Lower leg skin (tissue), 4 donors: ENCODE measurements at regions not wholly inside any gene's neighbourhood (a gene's known extent, or its start where the extent isn't known, plus 50 kb on each side); places are given as distances from the start of the nearest gene placed in this dataset.

Experiments
- DNase-seq, 2 donors: peaks; one replicate each; pipeline ENCODE4 v3.0.0-alpha.2; 2019; ENCODE audit warnings: low spot score in 2 of 2
- H3K4me3 ChIP-seq: fragments of 200-600 bp; sonication (generic); 2 replicates; pipeline ENCODE4 v1.5.1; 2017; ENCODE audit warnings: mild to moderate bottlenecking, low read depth; ENCODE audit not compliant: poor library complexity, severe bottlenecking
- CTCF ChIP-seq, 3 donors: fragments of 450-650 bp; IDR thresholded peaks; one replicate each; pipeline ENCODE4 v1.5.1; 2016; ENCODE audit warnings: antibody characterized with exemption in 3 of 3, mild to moderate bottlenecking in 3 of 3, moderate library complexity in 2 of 3
- POLR2A ChIP-seq, 2 donors: fragments of 450-650 bp; IDR thresholded peaks; one replicate each; pipeline ENCODE4 v1.6.1; 2016 to 2017; ENCODE audit warnings: antibody characterized with exemption in 2 of 2, mild to moderate bottlenecking in 1 of 2, moderate library complexity in 1 of 2
- WGBS, 2 donors: methylation state at CpG; one replicate each; pipeline ENCODE4 v1.1.5; 2018; 5-methylcytosine and 5-hydroxymethylcytosine counted together
- intact Hi-C: fragments of 100-400 bp; cut with DNase I; formaldehyde crosslinking; loops from one replicate; pipeline ENCODE4 v1.15.0; 2023; ENCODE audit warnings: low total_unique reads

DNA sequence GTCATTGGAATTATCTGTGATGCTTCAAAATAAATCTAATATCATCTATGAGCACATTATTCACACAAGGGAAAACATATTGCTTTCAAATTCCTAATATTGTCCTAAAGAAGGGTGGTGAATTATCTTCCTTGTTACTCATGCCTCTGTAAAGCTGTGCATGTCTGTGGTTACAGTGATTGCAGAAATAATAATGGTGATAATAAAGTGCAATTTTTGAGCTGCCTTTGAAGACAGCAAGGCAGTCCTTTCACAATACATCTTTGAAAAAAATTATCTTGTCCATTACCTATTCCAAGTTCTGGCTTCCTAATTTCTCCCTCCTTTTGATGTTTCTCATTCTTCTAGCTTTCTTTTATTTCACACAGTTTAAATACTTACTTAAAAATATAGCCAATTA, 442.1 kb upstream of the EYS start:
- no peak overlapping the region for H3K4me3 ChIP-seq
- TF ChIP-seq CTCF (IDR thresholded peaks at IDR 0.05) (no peak), POLR2A (IDR thresholded peaks at IDR 0.05) (no peak)
- intact Hi-C loops, result no loop called here
- DNase-seq, result no peak

DNA sequence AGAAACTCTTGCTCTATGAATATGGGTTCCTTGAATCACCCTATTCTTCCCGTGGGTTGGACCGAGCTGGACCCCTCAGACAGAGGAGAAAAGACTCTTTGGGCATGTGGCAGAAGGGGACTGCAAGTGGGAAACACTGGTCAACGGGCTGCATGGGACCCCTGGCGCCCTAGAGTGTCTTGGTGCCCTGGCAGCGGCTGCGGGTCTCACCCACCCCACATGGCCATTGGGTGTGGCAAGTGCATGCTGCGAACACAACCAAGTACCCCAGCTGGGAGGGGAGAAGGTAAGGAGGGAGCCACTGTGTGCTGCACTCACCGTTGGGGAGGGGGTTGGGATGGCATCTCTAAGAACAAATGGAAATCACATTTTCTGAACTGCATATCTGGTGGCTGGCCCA, 438.8 kb upstream of the EYS start:
- no peak for TF ChIP-seq POLR2A (IDR thresholded peaks at IDR 0.05)
- no peak for TF ChIP-seq CTCF (IDR thresholded peaks at IDR 0.05)
- DNase-seq, result no peak
- WGBS, 2 donors, result 90% methylated on average over 8 of the region's 8 CpGs
- intact Hi-C loops, result no loop called here
- no peak overlapping the region for H3K4me3 ChIP-seq

DNA sequence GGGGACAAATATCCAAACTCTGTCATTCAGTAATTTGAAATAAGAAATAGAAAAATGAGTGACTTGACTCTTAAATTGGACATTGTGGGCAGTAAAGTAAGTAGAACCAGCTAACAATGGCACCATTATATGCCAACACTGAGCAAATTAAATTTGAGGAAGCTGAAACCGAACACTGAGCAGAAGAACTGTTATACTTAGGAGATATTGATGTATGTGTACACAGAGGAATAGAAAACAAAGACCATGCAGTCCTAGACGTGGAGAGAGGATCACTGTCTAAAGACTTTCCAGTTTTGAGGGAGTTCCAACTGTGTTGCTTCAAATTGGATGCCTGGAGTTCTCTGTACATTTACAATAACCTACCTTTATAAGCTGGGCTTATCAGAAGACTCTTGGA, 427.0 kb upstream of the EYS start:
- TF ChIP-seq POLR2A (IDR thresholded peaks at IDR 0.05) (no peak), CTCF (IDR thresholded peaks at IDR 0.05) (no peak)
- no peak for DNase-seq
- no peak overlapping the region for H3K4me3 ChIP-seq
- 69 to 82% methylated on average over 2 of the region's 2 CpGs for WGBS, 2 donors
- intact Hi-C loops, result no loop called here

DNA sequence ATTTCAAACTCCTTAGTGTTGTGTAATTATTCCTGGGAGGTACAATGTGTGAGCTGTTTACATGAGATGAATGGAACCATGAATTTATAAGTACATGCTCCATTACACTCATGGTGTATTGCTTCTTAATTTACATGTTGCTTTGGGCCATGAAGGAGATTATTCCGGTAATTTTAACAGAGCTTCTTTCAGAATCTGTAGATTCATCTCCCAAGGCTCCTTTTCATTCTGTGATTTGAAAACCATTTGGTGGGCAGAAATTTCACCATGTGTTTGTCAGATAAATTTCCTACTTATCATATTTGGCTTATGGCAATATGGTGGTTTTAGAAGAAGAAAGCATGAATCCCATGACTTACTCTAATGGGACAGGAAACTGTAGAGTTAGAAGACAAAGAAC, 421.6 kb upstream of the EYS start:
- no peak for DNase-seq
- 46 to 54% methylated on average over 1 of the region's 1 CpG for WGBS, 2 donors
- H3K4me3 ChIP-seq, result no peak overlapping the region
- TF ChIP-seq CTCF (IDR thresholded peaks at IDR 0.05) (no peak), POLR2A (IDR thresholded peaks at IDR 0.05) (no peak)
- intact Hi-C loops, result no loop called here

GRCh38 chr6:66128243-66128642, 421.2 kb upstream of the EYS start:
- 29 to 33% methylated on average over 2 of the region's 2 CpGs for WGBS, 2 donors
- H3K4me3 ChIP-seq, result no peak overlapping the region
- no peak for DNase-seq
- intact Hi-C loops, result no loop called here
- TF ChIP-seq CTCF (IDR thresholded peaks at IDR 0.05) (no peak), POLR2A (IDR thresholded peaks at IDR 0.05) (no peak)

DNA sequence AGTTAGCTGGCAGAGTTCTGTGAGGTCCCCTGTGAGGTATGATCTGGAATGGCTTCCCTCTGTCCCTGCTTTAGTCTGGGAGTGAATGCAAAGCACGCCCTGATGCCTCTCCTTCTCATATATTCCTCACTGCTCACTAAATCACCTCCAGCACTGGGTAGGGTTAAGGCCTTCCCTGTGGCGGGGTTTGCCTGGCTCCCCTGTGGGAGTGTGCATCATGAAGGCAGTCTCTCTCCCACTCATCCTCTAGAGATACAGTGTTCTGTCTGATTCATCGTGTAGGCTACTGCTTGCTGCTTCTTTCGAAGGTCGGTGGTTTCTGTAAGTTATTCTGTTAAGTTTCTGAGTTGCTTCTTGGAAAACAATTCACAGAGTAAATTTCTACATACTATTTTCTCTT, 420.0 kb upstream of the EYS start:
- intact Hi-C loops, result no loop called here
- 78 to 82% methylated on average over 5 of the region's 5 CpGs for WGBS, 2 donors
- TF ChIP-seq POLR2A (IDR thresholded peaks at IDR 0.05) (no peak), CTCF (IDR thresholded peaks at IDR 0.05) (no peak)
- no peak overlapping the region for H3K4me3 ChIP-seq
- DNase-seq, result no peak
